ENCODE measurements at regions not wholly inside any gene's neighbourhood (a gene's known extent, or its start where the extent isn't known, plus 50 kb on each side); places are given as distances from the start of the nearest gene placed in this dataset.

DNA sequence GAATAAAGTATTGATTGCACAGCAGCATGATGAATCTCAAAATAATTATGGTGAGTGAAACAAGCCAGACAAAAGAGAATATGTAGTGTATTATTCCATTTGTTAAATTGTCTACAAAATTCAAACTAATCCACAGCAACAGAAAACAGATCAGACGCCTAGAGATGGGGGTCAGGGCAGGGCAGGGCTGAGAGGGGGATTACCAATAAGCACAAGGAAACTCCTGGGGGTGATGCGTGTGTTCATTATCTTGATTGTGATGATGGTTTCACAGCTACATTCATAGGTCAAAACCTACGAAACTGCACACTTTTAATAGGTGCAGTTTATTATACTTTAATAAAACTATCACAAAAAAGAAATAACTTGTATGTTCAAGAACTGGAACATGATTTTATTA lies 132.7 kb upstream of the CDK6 start:
- Mint-ChIP-seq H3K36me3 (no peaks in the 10 kb centered on the region), H3K27ac (no peak overlapping the region), H3K4me3 (no peak overlapping the region), H3K27me3 (peaks cover 0 to 2% of the 10 kb centered on the region in 2 donors), H3K9me3 (peaks cover 0 to 2% (median 0%) of the 10 kb centered on the region in 8 donors), H3K4me1 (no peaks in the 10 kb centered on the region)
- Histone ChIP-seq H3K27me3 (ENCODE audit: insufficient read depth, low read length) (no peaks in the 10 kb centered on the region), H3K27ac (ENCODE audit: low read depth, low read length) (no peak overlapping the region), H3K36me3 (ENCODE audit: insufficient read depth, low read length) (no peaks in the 10 kb centered on the region), H3K4me1 (ENCODE audit: insufficient read depth, low read length) (no peaks in the 10 kb centered on the region), H3K9me3 (ENCODE audit: control insufficient read depth in 1 of 2, low read length in 2 of 2) (no peaks in the 10 kb centered on the region), H3K4me3 (ENCODE audit: low read length in 2 of 2) (no peak overlapping the region)
- intact Hi-C loops (cut with micrococcal nuclease), result no loop called here
- CTCF ChIA-PET (ENCODE audit: partially characterized antibody), result no interaction called here
- no peak for DNase-seq
- POLR2A ChIA-PET (ENCODE audit: partially characterized antibody), result no interaction called here

DNA sequence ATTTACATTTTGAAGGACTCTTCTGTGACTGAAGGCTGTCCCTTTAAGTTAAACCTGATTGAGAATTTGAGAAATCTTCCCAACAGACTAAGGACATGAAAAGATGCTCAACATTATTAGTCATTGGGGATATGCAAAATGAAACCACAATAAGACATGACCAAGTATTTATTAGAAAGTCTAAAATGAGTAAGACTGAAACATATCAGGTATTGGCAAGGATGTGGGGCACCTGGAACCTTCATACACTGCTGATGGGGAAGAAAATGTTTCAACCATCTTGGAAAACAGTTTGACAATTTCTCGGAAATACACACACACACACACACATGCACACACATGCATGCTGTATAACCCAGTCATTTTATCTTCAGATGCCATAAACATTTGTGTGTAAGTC lies 132.1 kb upstream of the CDK6 start:
- no peak overlapping the region for H3K27ac ChIP-seq (ENCODE audit: low read depth, low read length)
- H3K4me1 ChIP-seq (ENCODE audit: insufficient read depth, low read length), result no peaks in the 10 kb centered on the region
- intact Hi-C loops (cut with micrococcal nuclease), result no loop called here
- CTCF ChIA-PET (ENCODE audit: partially characterized antibody), result no interaction called here
- H3K4me3 ChIP-seq (ENCODE audit: low read length in 2 of 2), result no peak overlapping the region
- H3K36me3 ChIP-seq (ENCODE audit: insufficient read depth, low read length), result no peaks in the 10 kb centered on the region
- no peaks in the 10 kb centered on the region for H3K9me3 ChIP-seq (ENCODE audit: control insufficient read depth in 1 of 2, low read length in 2 of 2)
- POLR2A ChIA-PET (ENCODE audit: partially characterized antibody), result no interaction called here
- Mint-ChIP-seq H3K9me3 (peaks cover 0 to 2% (median 0%) of the 10 kb centered on the region in 8 donors), H3K27ac (no peak overlapping the region), H3K4me1 (no peaks in the 10 kb centered on the region), H3K27me3 (peaks cover 0 to 2% of the 10 kb centered on the region in 2 donors), H3K4me3 (no peak overlapping the region), H3K36me3 (no peaks in the 10 kb centered on the region)
- DNase-seq, result no peak
- peaks cover 2% of the 10 kb centered on the region for H3K27me3 ChIP-seq (ENCODE audit: insufficient read depth, low read length)

DNA sequence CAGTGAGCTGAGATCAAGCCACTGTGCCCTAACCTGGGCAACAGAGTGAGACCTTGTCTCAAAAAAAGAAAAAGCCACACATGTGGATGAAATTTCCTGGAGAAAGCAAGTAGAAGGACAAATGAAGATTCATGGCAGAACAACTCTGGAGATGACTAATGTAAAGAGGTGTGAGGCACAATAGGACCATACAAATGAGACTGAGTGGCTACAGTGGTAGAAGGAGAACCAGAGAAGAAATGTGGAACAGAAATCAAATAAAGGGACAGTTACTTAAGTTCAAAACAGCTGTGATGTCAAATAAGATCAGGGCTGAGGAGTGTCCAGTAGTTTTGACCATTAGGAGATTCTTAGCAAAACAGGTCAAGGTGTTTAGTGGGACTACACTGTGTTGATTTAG lies 130.9 kb upstream of the CDK6 start:
- Histone ChIP-seq H3K4me3 (ENCODE audit: low read length in 2 of 2) (no peak overlapping the region), H3K27ac (ENCODE audit: low read depth, low read length) (no peak overlapping the region), H3K9me3 (ENCODE audit: control insufficient read depth in 1 of 2, low read length in 2 of 2) (no peaks in the 10 kb centered on the region), H3K27me3 (ENCODE audit: insufficient read depth, low read length) (peaks cover 4% of the 10 kb centered on the region), H3K36me3 (ENCODE audit: insufficient read depth, low read length) (no peaks in the 10 kb centered on the region), H3K4me1 (ENCODE audit: insufficient read depth, low read length) (no peaks in the 10 kb centered on the region)
- Mint-ChIP-seq H3K4me3 (no peak overlapping the region), H3K27ac (no peak overlapping the region), H3K4me1 (no peaks in the 10 kb centered on the region), H3K27me3 (peaks cover 0 to 2% of the 10 kb centered on the region in 2 donors), H3K36me3 (no peaks in the 10 kb centered on the region), H3K9me3 (peaks cover 0 to 2% (median 0%) of the 10 kb centered on the region in 8 donors)
- POLR2A ChIA-PET (ENCODE audit: partially characterized antibody), result no interaction called here
- CTCF ChIA-PET (ENCODE audit: partially characterized antibody), result no interaction called here
- DNase-seq, result no peak
- intact Hi-C loops (cut with micrococcal nuclease), result no loop called here

DNA sequence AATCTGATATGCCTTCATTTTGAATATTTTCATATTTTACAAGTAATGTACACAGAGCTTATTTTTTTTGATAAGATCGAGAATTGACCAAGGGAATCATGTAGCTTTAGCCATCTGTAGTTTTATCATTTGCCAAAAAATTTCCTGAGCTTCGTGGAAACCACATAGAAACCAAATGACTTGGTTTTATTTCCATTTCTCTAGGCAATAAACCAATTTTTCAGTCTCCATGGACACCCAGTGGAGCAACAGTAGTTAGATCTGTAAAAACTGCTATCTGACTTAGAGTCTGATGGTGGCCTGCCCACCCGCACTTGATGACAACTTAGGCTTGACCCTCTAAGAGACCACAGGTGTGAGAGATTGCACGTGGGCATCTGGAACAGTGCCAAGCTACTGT lies 127.8 kb upstream of the CDK6 start:
- H3K27me3 ChIP-seq (ENCODE audit: insufficient read depth, low read length), result peaks cover 4% of the 10 kb centered on the region
- CTCF ChIA-PET (ENCODE audit: partially characterized antibody), result no interaction called here
- intact Hi-C loops (cut with micrococcal nuclease), result no loop called here
- H3K4me1 ChIP-seq (ENCODE audit: insufficient read depth, low read length), result no peaks in the 10 kb centered on the region
- H3K9me3 Mint-ChIP-seq, result peaks cover 0 to 3% (median 0%) of the 10 kb centered on the region in 8 donors
- no peak overlapping the region for H3K27ac ChIP-seq (ENCODE audit: low read depth, low read length)
- no peak for DNase-seq
- H3K4me1 Mint-ChIP-seq, result no peaks in the 10 kb centered on the region
- H3K4me3 Mint-ChIP-seq, result no peak overlapping the region
- no peak overlapping the region for H3K27ac Mint-ChIP-seq
- POLR2A ChIA-PET (ENCODE audit: partially characterized antibody), result no interaction called here
- H3K27me3 Mint-ChIP-seq, result peaks cover 0 to 2% of the 10 kb centered on the region in 2 donors
- H3K36me3 ChIP-seq (ENCODE audit: insufficient read depth, low read length), result no peaks in the 10 kb centered on the region
- no peaks in the 10 kb centered on the region for H3K36me3 Mint-ChIP-seq
- no peaks in the 10 kb centered on the region for H3K9me3 ChIP-seq (ENCODE audit: control insufficient read depth in 1 of 2, low read length in 2 of 2)
- no peak overlapping the region for H3K4me3 ChIP-seq (ENCODE audit: low read length in 2 of 2)

DNA sequence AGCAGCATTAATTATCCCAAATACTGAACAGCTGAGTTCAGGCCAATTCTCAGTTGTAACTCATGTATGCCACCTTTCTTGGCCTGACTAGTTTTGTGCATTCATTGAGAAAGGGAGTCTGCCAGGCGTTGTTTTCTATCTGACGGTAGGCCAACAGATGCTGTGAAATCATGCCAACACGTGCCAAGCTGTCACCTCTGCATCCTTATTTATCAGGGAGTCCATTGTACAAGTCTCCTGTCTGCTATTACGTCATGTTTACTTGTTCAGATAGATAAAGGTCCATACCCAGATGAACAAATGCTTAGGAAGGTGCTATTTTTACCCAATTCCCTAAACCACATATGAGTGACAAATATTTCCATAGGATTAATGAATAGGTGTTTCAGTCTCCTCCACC lies 127.2 kb upstream of the CDK6 start:
- CTCF ChIA-PET (ENCODE audit: partially characterized antibody), result no interaction called here
- Histone ChIP-seq H3K27ac (ENCODE audit: low read depth, low read length) (no peak overlapping the region), H3K36me3 (ENCODE audit: insufficient read depth, low read length) (no peaks in the 10 kb centered on the region), H3K4me1 (ENCODE audit: insufficient read depth, low read length) (no peaks in the 10 kb centered on the region), H3K4me3 (ENCODE audit: low read length in 2 of 2) (no peak overlapping the region), H3K9me3 (ENCODE audit: control insufficient read depth in 1 of 2, low read length in 2 of 2) (no peaks in the 10 kb centered on the region), H3K27me3 (ENCODE audit: insufficient read depth, low read length) (peaks cover 4% of the 10 kb centered on the region)
- POLR2A ChIA-PET (ENCODE audit: partially characterized antibody), result no interaction called here
- H3K36me3 Mint-ChIP-seq, result no peaks in the 10 kb centered on the region
- H3K27ac Mint-ChIP-seq, result no peak overlapping the region
- no peak overlapping the region for H3K4me3 Mint-ChIP-seq
- peaks cover 0 to 3% (median 0%) of the 10 kb centered on the region in 8 donors for H3K9me3 Mint-ChIP-seq
- intact Hi-C loops (cut with micrococcal nuclease), result no loop called here
- H3K27me3 Mint-ChIP-seq, result peaks cover 0 to 2% of the 10 kb centered on the region in 2 donors
- DNase-seq, result no peak
- H3K4me1 Mint-ChIP-seq, result no peaks in the 10 kb centered on the region

DNA sequence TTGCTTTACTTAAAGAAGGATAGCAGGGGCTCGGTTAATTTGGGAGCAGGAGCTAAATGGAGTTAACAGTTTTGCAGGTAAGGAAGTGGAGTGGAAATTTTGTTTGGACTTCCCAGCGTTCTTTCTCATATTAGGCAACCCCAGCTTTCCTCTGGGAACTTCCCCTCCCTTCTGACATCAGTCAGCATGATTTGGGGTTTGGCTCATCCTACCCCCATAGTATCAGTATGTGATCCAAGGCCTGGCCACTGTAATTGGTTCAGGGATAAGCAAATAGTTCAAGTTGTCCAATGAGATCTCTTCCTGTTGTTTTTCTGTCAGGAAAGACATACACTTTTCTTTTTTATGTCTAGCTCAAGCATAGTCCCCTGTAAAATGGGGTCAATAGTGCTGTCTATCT lies 125.6 kb upstream of the CDK6 start:
- H3K9me3 Mint-ChIP-seq, result peaks cover 0 to 9% (median 2%) of the 10 kb centered on the region in 8 donors
- CTCF ChIA-PET (ENCODE audit: partially characterized antibody), result no interaction called here
- no peak overlapping the region for H3K27ac Mint-ChIP-seq
- Histone ChIP-seq H3K27ac (ENCODE audit: low read depth, low read length) (no peak overlapping the region), H3K36me3 (ENCODE audit: insufficient read depth, low read length) (no peaks in the 10 kb centered on the region), H3K4me1 (ENCODE audit: insufficient read depth, low read length) (no peaks in the 10 kb centered on the region), H3K27me3 (ENCODE audit: insufficient read depth, low read length) (peaks cover 4% of the 10 kb centered on the region), H3K4me3 (ENCODE audit: low read length in 2 of 2) (no peak overlapping the region), H3K9me3 (ENCODE audit: control insufficient read depth in 1 of 2, low read length in 2 of 2) (no peaks in the 10 kb centered on the region)
- intact Hi-C loops (cut with micrococcal nuclease), result no loop called here
- H3K4me1 Mint-ChIP-seq, result no peaks in the 10 kb centered on the region
- no peaks in the 10 kb centered on the region for H3K36me3 Mint-ChIP-seq
- H3K4me3 Mint-ChIP-seq, result no peak overlapping the region
- POLR2A ChIA-PET (ENCODE audit: partially characterized antibody), result no interaction called here
- H3K27me3 Mint-ChIP-seq, result peaks cover 0 to 5% of the 10 kb centered on the region in 2 donors
- DNase-seq, result no peak

DNA sequence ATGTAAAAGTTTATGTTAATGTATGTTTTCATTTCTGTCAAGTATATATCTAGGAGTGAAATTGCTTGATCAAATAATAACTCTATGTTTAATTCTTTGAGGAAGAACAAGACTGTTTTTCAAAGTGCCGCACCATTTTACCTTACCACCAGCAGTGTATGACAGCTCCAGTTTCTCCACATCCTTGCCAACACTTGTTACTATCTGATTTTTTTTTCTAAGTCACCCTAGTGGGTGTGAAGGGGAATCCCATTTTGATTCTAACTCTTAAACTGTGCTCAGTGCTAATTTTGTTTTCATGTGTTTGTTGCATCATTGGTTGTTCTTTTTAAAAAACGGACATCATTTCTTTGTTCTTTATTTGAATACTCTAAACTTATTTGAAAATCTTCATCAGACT lies 120.2 kb upstream of the CDK6 start:
- intact Hi-C loops (cut with micrococcal nuclease), result no loop called here
- Histone ChIP-seq H3K9me3 (ENCODE audit: control insufficient read depth in 1 of 2, low read length in 2 of 2) (no peaks in the 10 kb centered on the region), H3K4me3 (ENCODE audit: low read length in 2 of 2) (no peak overlapping the region), H3K36me3 (ENCODE audit: insufficient read depth, low read length) (no peaks in the 10 kb centered on the region), H3K4me1 (ENCODE audit: insufficient read depth, low read length) (no peaks in the 10 kb centered on the region), H3K27ac (ENCODE audit: low read depth, low read length) (no peak overlapping the region), H3K27me3 (ENCODE audit: insufficient read depth, low read length) (no peaks in the 10 kb centered on the region)
- no peak overlapping the region for H3K27ac Mint-ChIP-seq
- H3K9me3 Mint-ChIP-seq, result peaks cover 0 to 20% (median 9%) of the 10 kb centered on the region in 8 donors
- ChIA-PET CTCF (ENCODE audit: partially characterized antibody) (no interaction called here), POLR2A (ENCODE audit: partially characterized antibody) (no interaction called here)
- H3K4me3 Mint-ChIP-seq, result no peak overlapping the region
- H3K27me3 Mint-ChIP-seq, result peaks cover 5% of the 10 kb centered on the region in 2 donors
- peaks cover 0 to 4% of the 10 kb centered on the region in 2 donors for H3K36me3 Mint-ChIP-seq
- no peaks in the 10 kb centered on the region for H3K4me1 Mint-ChIP-seq
- DNase-seq, result no peak

DNA sequence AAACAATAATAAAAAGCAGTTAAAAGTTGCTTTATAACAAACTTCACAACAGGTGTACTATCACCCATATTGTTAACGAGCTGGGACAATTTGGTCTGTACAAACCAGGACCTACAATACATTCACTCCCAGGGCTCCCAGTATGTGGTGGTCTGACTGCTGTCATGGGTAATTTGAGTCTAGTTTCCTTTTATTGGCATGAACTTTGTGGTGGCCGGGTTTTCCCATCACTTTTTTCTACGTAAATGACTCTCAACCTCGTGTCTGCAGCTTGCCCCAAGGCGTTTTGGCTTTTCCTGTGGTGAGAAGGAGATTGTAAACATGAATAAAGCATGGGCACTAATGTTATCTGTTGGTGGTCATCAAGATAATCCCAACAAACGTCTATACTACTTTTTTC lies 118.7 kb upstream of the CDK6 start:
- POLR2A ChIA-PET (ENCODE audit: partially characterized antibody), result no interaction called here
- Mint-ChIP-seq H3K4me3 (no peak overlapping the region), H3K27me3 (peaks cover 5% of the 10 kb centered on the region in 2 donors), H3K9me3 (peaks cover 0 to 18% (median 9%) of the 10 kb centered on the region in 8 donors), H3K4me1 (no peaks in the 10 kb centered on the region), H3K27ac (no peak overlapping the region), H3K36me3 (peaks cover 0 to 4% of the 10 kb centered on the region in 2 donors)
- Histone ChIP-seq H3K36me3 (ENCODE audit: insufficient read depth, low read length) (no peaks in the 10 kb centered on the region), H3K27me3 (ENCODE audit: insufficient read depth, low read length) (no peaks in the 10 kb centered on the region), H3K4me3 (ENCODE audit: low read length in 2 of 2) (no peak overlapping the region), H3K4me1 (ENCODE audit: insufficient read depth, low read length) (no peaks in the 10 kb centered on the region), H3K27ac (ENCODE audit: low read depth, low read length) (no peak overlapping the region), H3K9me3 (ENCODE audit: control insufficient read depth in 1 of 2, low read length in 2 of 2) (no peaks in the 10 kb centered on the region)
- intact Hi-C loops (cut with micrococcal nuclease), result no loop called here
- DNase-seq, result no peak
- CTCF ChIA-PET (ENCODE audit: partially characterized antibody), result no interaction called here
